Inflammatory macrophage treated with lipopolysaccharide for 1 hour (primary cell): ENCODE measurements at regions not wholly inside any gene's neighbourhood (a gene's known extent, or its start where the extent isn't known, plus 50 kb on each side); places are given as distances from the start of the nearest gene placed in this dataset.

ENCODE experiments used
- DNase-seq, 2 donors: peaks; one replicate each; pipeline ENCODE4 v3.0.0-alpha.2; 2020 to 2022

- no peak for DNase-seq
These were observed 73.7 kb downstream of the RTL9 start for GRCh38 chrX:110432091-110432905.

DNA sequence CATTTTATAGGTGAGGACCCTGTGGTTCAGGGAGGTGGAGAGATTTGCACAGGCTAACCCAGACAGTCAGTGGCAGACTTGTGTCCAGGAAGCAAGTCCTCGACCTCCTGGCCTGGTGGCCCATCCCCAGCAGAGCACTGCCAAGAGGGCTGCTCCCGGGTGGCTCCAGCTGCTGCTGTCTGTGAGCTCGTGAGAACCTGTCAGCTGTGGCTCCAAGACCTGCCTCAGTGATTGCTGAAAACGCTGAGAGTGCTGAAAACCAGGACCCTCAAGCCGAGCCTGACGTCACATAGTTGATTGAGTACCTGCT, 74.2 kb downstream of the RTL9 start:
- DNase-seq: no peak

- DNase-seq: no peak
These were observed 76.5 kb downstream of the RTL9 start for GRCh38 chrX:110435196-110435595.

DNA sequence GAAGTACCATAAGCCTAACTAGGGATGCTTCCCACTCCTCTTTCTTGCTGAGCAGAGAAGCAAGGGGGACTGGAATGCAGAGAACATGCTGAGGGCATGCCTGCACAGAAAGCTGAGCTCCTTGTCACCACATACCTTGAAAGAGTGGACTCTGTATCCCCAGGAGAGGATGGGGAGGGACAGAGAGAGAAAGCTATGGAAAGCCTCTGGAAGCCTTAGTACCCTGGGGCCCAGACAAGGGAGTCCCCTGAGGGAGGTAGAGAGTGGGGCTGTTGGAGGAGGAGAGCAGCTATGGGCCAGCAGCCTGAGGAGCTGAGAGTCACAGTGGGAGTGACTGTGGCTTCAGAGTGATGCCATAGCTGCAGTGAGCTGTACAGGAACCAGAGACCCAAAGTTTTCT, 77.9 kb downstream of the RTL9 start:
- DNase-seq: no peak

DNA sequence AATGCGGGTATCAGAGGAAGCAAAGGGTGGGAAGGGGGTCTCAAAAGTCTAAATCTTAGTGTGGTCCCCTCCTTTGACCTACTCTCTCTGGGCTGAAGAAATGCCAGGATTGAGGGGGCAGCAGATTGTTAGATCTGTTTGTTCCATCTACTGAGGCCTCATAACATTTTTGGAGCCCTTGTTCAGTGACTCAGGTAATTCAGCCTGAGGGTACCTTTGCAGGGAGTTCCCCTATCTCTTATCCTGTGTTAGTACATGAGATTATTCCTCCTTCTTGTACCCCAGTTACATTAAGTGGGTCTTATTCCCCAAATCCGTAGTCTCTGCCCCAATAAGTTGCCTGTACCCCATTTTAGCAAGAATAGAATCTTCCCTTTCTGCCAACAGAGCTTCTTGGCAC, 79.0 kb downstream of the RTL9 start:
- no peak for DNase-seq

DNA sequence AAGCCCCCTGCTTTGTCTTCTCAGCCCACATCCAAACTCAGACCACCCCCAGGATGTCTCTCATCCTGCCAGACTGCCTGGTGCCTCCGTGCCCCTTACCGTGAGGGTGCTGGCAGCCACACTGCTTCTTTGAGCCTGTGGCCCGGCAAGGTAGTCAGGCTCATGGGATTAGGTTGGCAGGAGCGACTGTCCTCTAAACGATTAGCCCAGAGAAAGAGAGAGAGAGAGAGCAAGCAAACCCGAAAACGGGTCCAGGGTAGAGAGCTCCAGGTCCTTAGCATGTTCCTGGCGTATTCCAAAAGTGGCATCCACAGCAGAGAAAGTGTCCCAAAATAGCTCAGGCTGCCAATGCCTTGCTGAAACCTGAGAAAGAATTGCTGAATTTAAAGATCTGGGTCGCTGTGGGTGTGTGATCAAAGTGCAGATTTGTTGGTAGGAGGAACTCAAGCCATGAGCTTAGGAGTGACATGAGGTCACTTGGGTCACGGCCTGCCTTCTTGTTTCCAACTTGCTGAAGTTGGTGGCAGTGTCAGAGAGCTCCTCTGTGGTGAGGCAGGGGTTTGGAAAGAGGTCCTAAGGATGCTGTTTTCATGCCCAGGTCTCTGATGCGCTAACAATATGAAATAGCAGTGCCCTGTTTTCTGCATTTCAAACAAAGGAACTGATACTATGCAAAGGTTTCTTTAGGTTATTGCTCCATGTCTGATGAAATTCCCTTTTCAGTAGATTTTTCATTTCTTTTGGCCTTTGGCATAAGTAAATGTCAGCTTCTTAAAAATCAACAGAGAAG, 81.6 kb downstream of the RTL9 start:
- no peak for DNase-seq

GRCh38 chrX:110442635-110443034, 84.0 kb downstream of the RTL9 start:
- no peak for DNase-seq

DNA sequence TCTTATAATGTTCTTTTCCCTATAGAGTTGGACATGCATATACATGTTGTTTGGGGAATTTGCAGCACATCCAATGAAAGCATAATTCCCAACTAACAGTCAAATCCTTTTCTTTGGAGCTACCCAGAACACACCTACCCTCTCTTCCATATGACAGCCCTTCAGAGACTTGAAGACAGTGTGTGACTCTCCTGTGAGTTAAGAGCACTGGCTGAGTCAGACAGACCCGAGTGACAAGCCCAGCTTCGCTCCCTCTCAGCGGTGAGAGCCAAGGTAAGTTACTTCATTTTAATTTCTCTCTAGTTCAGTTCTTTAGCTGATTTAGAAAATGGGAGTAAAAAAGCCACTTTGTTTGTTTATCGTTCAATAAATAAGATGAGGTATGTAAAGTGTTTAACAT, 86.3 kb downstream of the RTL9 start:
- no peak for DNase-seq

DNA sequence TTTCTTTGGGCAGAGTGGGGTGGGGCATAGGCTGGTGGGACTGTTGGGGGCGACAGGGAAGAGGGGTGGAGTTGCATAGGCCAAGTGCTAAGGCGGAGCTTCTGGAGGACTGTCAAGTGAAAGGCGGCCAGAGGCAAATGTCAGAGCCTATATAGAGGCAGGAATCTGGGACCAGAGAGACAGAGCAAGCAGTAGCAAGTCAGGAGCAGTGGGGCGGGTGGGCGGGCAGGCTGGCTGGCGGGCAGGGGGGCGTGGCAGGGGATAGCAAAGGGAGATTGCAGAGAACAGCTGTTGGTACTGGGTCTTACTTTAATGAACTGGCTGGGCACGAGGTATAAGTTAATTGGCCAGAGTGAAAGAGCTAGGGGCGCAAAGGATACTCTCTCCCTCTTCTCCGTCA, 89.8 kb downstream of the RTL9 start:
- no peak for DNase-seq

DNA sequence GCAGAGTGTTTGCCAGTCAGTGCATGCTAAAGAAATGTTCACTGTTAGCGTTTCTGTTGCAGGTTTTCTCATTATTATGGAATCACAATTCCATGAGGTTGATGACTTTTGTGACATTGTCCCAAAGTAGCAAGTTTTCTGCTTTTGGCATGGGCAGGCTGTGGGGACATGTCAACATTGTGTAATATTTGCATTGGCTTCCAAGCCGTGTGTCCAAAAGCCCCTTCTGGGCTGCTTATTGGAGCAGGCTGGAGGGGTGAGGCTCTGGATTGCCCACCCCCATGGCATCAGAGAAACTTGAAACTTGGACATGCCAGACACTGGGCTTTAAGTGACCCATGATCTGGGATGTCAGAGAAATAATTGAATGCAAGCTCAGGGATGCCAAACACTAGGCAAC, 90.7 kb downstream of the RTL9 start:
- no peak for DNase-seq

DNA sequence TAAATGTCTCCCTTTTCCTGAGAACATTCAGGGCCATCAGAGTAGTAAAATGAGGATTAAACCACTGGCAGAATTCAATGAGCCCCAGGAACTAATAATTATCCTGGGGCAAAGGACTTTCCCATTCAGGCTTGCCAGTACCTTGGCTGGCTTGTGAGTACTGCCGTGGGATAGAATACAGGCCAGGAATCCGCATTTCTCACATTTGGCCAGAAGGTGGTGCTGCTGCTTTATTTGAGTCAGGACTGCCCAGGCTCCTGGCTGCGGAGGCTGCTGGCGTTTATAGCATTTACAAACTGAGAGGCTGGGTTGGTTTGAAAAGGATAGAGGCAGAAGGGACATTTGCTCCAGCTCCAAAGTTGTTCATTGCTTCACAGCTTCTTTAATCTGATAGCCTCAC, 91.4 kb downstream of the RTL9 start:
- peak; percentile 22 to 75 for DNase-seq

- no peak for DNase-seq
These were observed 95.7 kb downstream of the RTL9 start for GRCh38 chrX:110454336-110454735.

GRCh38 chrX:110462957-110463356, 104.3 kb downstream of the RTL9 start:
- no peak for DNase-seq

DNA sequence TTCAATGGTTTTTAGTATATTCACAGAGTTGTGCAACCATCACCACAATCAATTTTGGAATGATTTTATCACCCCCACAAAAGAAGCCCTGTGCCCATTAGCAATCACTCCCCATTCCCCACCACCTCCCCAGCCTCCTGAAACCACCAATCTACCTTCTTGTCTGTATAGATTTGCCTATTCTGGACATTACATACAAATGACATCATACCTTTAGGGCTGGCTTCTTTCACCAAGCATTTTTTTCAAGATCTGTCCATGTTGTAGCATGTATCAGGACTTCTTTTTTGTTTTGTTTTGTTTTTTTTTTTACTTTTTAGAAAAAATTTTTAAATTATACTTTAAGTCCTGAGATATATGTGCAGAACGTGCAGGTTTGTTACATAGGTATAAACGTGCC, 108.1 kb downstream of the RTL9 start:
- DNase-seq: no peak

GRCh38 chrX:110472265-110472664, 113.6 kb downstream of the RTL9 start:
- DNase-seq: no peak

DNA sequence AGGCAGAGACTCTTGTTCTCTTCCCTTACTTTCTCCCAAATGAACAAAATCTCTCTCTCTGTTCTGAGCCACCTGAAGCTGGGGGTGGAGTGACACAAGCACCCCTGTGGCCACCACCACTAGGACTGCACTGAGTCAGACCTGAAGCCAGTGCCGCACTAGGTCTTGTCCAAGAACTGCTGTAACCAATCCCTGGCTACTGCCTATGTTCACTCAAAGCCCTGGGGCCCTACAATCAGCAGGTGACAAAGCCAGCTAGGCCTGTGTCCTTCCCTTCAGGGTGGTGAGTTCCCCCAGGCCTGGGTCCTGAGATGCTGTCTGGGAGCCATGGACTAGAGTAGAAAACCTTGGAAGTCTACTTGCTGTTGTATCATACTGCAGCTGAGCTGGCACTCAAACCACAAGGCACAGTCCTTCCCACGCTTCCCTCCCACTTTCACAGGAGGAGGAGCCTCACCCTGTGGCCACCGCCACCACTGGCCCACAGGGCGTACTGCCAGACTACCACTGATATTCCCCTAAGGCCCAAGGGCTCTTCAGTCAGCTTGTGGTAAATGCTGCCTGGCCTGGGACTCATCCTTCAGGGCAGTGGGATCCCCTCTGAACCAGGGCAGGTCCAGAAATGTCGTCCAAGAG, 119.1 kb downstream of the RTL9 start:
- no peak for DNase-seq

GRCh38 chrX:110491846-110492620, 133.4 kb downstream of the RTL9 start:
- DNase-seq: no peak

DNA sequence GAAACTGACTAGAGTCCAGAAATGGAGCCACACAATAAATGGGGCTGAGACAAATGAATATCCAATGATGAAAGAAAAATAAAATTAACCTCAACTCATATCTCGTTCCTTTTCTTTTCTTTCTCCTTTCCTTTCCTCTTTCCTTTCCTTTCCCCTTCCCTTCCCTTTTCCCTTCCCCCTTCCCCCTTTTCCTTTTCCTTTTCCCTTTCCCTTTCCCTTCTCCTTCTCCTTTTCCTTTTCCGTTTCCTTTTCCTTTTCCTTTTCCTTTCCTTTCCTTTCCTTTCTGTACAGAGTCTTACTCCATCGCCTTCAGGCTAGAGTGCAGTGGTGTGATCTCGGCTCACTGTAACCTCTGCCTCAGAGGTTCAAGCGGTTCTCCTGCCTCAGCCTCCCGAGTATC, 146.3 kb downstream of the RTL9 start:
- no peak for DNase-seq

DNA sequence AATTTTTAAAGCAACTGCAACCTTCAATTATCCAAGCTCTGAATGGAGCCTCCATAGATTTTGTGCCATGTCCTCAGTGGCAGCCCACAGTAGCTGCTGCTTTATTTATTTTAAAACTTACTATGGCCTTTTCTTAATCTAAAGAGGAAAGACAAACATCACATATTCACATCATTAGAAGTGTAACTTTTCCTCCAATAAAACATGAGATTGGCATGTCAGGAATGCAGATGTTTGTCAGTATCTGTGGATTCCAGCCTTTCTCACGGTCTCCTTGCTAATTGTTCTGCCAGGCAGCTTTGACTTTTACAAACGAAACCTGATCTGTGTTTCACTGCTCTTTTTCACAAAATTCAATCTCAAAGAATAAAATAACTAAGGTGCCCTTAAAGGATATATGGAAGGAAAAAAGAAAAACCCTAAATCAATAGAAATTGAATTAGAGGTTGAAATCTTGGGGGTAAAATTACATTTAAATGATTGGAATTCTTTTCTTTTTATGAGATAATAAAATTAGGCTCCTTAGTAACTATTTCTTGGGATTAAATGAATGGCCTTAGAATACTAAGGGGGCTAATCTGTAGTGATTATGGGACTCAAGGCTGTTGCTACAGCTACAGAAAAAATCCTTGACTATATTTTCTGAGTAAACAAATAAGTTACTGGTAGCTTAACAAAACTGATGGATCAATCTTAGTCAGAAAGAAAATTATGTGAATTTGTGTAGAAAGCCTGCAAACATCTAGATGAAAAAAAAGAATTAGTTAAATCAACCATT, 151.3 kb downstream of the RTL9 start:
- no peak for DNase-seq

DNA sequence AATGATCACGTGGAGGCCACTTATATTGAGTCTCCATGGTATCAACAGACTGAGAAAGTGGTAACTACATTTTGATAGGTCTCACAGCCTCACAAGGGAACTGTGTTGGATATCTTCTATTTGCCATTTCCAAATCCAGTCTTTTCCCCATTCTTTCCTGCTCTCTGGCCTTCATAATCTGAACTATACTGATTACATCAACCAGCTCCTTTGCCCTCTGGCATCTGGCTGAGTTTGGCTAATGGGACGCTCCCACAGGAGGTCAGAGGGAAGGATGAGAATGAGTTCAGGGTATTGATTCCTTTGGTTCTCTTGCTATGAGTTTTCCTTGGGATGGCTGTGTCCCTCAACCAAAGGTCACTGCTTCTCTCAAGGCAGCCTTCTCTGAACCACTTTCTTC, 152.6 kb downstream of the RTL9 start:
- no peak for DNase-seq

DNA sequence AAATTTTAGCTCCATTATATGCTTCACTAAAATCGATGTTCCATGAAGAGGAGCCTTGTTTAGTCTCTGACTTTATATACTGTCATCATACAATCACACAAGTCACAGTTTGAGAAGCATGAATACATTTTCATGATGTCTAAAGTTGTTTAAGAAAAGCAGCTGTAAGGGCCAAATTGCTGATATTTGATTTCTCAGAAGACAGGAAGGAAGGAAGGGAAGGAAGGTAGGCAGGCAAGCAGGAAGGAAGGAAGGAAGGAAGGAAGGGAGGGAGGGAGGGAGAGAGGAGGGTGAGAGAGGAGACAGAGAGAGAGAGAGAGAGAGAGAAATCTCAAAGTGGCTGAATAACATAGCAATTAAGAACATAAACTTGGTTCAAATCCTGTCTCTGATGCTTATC, 153.7 kb downstream of the RTL9 start:
- no peak for DNase-seq

DNA sequence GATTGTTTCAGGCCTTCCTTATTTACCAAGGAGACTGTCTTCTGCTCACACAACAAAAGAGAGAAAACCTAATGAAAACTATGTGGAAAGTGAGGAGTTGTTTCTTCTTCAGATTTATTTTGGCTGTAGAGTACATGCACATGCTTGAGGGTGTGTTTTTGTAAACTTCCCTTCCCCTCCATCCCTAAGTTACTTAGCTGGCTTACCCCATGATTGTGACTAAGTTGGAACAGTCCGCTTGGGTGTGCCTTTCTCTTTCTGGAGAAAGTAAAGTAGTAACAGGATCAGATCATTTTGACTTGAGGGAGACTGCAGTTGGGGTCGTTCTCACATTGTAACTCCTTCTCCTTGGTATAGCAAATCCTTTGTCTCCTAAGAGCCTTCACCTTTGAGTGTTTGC, 155.9 kb downstream of the RTL9 start:
- DNase-seq: no peak

GRCh38 chrX:110519501-110519900, 160.9 kb downstream of the RTL9 start:
- no peak for DNase-seq
